GM12874 (cell line): ENCODE measurements at regions not wholly inside any gene's neighbourhood (a gene's known extent, or its start where the extent isn't known, plus 50 kb on each side); places are given as distances from the start of the nearest gene placed in this dataset.

ENCODE experiments used
- TF ChIP-seq, protein P1 (sequence below): IDR thresholded peaks from 2 replicates; pipeline ENCODE4 v1.5.1; 2011; ENCODE audit warnings: low read depth, mild to moderate bottlenecking, control low read depth, low read length, moderate library complexity; ENCODE audit not compliant: insufficient read depth

DNA sequence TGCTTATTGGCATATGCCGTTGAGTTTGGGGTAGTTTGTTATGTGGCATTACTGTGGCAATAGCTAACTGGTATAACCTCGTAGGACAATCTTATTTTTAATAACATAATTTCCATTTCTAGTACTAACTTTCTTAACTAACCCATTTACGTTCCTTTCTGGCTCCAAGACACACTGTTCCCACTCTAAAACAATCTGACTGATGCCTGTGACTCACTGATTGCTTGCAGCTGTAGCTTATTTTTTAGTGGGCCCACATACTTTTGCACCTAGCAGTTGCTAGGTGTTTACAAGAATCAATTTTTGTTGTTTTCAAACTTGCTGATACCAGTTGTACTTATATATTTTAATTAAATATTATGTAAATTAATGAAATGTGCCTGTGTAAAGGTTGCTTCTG, 52.2 kb downstream of the FAT3 start:
- TF ChIP-seq, protein P1, sequence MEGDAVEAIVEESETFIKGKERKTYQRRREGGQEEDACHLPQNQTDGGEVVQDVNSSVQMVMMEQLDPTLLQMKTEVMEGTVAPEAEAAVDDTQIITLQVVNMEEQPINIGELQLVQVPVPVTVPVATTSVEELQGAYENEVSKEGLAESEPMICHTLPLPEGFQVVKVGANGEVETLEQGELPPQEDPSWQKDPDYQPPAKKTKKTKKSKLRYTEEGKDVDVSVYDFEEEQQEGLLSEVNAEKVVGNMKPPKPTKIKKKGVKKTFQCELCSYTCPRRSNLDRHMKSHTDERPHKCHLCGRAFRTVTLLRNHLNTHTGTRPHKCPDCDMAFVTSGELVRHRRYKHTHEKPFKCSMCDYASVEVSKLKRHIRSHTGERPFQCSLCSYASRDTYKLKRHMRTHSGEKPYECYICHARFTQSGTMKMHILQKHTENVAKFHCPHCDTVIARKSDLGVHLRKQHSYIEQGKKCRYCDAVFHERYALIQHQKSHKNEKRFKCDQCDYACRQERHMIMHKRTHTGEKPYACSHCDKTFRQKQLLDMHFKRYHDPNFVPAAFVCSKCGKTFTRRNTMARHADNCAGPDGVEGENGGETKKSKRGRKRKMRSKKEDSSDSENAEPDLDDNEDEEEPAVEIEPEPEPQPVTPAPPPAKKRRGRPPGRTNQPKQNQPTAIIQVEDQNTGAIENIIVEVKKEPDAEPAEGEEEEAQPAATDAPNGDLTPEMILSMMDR: no peak

- TF ChIP-seq, protein P1: no peak
Measured at GRCh38 chr11:92277871-92278270, 53.3 kb downstream of the FAT3 start.

DNA sequence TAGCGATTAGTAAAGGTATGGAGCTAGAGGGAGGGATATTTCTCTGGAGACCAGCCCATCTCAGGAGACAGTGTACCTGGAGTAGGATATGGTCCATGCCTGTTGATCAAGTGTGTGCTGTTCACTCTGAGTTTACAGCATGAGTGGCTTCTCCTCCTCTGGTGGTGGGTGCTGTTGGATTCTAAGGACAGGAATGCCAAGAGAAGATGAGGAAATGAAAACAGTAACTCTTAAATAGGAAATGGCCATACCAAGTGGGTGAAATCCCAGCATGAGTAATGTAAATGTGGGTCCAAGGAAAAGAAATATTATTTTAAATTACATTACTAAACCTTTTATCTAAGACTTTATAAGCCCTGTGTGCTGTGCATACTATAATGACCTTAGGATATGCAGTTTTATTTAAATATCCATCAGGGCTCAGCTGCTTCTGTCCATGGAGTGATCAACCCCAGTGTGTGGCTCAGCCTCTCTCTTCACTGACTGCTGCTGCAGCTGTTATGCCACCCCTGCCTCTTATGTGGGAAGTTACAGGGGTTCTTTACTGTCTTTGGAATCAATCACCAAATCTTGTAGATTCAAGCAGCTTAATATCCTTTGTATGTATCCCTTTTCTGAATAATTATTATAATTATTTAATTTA, 54.3 kb downstream of the FAT3 start:
- TF ChIP-seq, protein P1: no peak

DNA sequence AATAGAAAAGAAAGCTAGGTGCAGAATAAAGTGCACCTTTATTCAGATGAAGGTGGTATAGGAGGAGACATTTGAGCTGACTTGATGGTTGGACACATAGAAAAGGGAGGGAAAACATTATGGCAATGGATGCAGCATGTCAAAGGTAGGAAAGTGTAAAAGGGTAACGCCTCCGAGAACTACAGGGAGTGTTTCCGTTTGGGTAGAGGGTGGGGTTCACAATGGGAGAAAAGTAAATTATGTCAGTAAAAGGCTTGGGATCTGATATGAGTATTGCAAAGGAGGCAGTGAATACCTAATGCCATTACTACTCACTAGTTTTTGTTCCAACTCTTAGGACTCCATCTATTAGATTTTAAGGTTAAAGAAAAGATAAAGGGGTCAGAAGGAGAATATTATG, 59.5 kb downstream of the FAT3 start:
- TF ChIP-seq, protein P1: no peak

DNA sequence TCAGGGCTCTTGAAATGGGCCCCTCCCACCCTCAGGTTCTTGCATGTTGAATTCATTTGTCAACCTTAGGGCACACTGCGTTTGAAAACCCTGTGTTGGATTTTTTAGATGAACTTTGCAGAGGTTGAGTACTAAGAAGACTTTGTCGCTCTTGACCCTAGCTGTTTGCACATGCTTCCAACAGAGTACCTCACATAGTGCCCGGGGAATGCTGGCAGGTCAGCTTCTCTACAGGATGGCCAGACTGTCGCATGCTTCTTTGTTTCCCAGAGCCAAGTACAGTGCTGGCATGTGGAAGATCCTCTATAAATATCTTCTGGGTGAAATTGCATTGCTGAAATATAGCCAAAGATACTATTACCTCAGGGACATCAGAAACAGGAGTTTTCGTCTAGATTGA, 59.9 kb downstream of the FAT3 start:
- TF ChIP-seq, protein P1: no peak

DNA sequence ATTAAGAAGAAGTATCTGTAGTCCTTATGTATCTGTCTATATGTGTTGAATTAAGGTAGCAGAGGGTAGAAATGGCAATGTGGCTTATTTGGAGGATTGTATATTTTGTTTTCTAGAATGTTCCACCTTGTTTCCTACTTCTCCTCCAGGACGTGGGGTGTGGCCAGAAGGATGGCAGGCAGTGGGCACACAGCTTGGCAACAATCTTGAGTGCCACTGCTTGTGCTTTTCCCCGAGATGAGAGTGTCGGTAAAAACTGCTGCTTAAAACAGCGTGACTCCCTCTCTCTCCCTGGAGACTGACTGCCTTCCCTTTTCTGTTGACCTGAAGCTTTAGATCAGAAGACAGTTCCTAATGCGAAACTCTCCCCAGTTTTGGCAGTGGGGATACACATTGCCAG, 61.2 kb downstream of the FAT3 start:
- TF ChIP-seq, protein P1: no peak

- TF ChIP-seq, protein P1: no peak
Measured at GRCh38 chr11:92286709-92287108, 62.1 kb downstream of the FAT3 start.
